Stomach (tissue), 8 donors: ENCODE measurements at regions not wholly inside any gene's neighbourhood (a gene's known extent, or its start where the extent isn't known, plus 50 kb on each side); places are given as distances from the start of the nearest gene placed in this dataset.

Source experiments
- DNase-seq, 2 donors: peaks; one replicate each; pipeline versions ENCODE4 v3.0.0 to v3.0.0-alpha.2; 2013 to 2019
- H3K27ac ChIP-seq, 5 donors: fragments of 200-600 bp in 4 of 5; sonication (generic) in 4 of 5; one replicate each; pipeline ENCODE4 v1.5.1; 2013 to 2019; ENCODE audit warnings: mild to moderate bottlenecking in 1 of 5, moderate library complexity in 1 of 5
- H3K27me3 ChIP-seq, 3 donors: fragments of 200-600 bp; sonication (generic); one replicate each; pipeline ENCODE4 v1.5.1; 2017 to 2019; ENCODE audit warnings: mixed run types in 1 of 3
- H3K36me3 ChIP-seq, 4 donors: fragments of 200-600 bp; sonication (generic); 1 replicate in 3 of 4; 2 replicates in 1 of 4; pipeline ENCODE4 v1.5.1; 2016 to 2019
- H3K4me1 ChIP-seq, 4 donors: fragments of 200-600 bp; sonication (generic); one replicate each; pipeline ENCODE4 v1.5.1; 2016 to 2019
- H3K4me3 ChIP-seq, 4 donors: fragments of 200-600 bp; sonication (generic) in 3 of 4; one replicate each; pipeline ENCODE4 v1.5.1; 2016 to 2019; ENCODE audit warnings: mild to moderate bottlenecking in 1 of 4
- H3K9me3 ChIP-seq, 4 donors: fragments of 200-600 bp; sonication (generic); one replicate each; pipeline ENCODE4 v1.5.1; 2016 to 2019
- EP300 ChIP-seq: sonication (generic); formaldehyde crosslinking; IDR thresholded peaks from one replicate; pipeline ENCODE4 v1.6.1; 2017; ENCODE audit warnings: antibody characterized with exemption
- POLR2A ChIP-seq, 4 donors: fragments of 450-650 bp; IDR thresholded peaks; one replicate each; pipeline ENCODE4 v1.6.1; 2016; ENCODE audit warnings: antibody characterized with exemption in 4 of 4, control low read depth in 2 of 4, mild to moderate bottlenecking in 1 of 4, moderate library complexity in 1 of 4
- POLR2AphosphoS5 ChIP-seq, 3 donors: sonication (generic); formaldehyde crosslinking; IDR thresholded peaks; one replicate each; pipeline ENCODE4 v1.6.1; 2016; ENCODE audit warnings: antibody characterized with exemption in 3 of 3
- WGBS, 5 donors: extraction: QIAGEN DNeasy Blood & Tissue Kit in 3 of 5; methylation state at CpG; one replicate each; pipeline versions ENCODE4 v1.1.5 to v1.1.7; 2013 to 2018; 5-methylcytosine and 5-hydroxymethylcytosine counted together
- intact Hi-C: fragments of 100-400 bp; cut with DNase I; formaldehyde crosslinking; loops from one replicate; pipeline ENCODE4 v1.15.1; 2023; ENCODE audit warnings: low total_unique reads
- TF ChIP-seq, protein P1 (sequence below), 7 experiments: fragments of 450-650 bp in 4 of 7; fragments of 200-600 bp in 3 of 7; sonication (generic) in 3 of 7; IDR thresholded peaks; one replicate each; pipeline ENCODE4 v1.5.1; 2016 to 2019; ENCODE audit warnings: antibody characterized with exemption in 7 of 7, control low read depth in 2 of 7, mild to moderate bottlenecking in 1 of 7
- donor health status: healthy with polysubstance abuse.
- donor health status: Bipolar disorder and iron deficiency.
- donor health status: healthy.

DNA sequence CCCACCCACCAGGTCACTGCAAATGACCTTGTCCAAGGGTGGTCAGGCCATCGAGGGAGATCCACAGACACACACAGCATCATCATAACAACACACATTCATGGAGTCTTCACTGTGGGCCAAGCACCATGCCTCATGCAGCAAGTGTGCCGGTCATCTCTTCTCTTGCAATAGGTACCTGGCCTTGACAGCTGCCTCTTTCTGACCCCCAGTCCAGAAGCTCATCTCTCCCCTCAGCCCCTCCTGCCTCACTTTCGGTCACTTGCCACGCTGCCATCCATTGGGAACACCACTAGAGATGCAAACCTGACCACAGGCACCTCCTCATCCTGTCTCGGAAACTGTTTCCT is 75.9 kb downstream of the OAT start:
- Histone ChIP-seq H3K27me3 (no peaks in the 10 kb centered on the region), H3K4me3 (no peak overlapping the region), H3K4me1 (peaks cover 0 to 4% (median 0%) of the 10 kb centered on the region in 4 donors), H3K9me3 (no peaks in the 10 kb centered on the region), H3K36me3 (no peaks in the 10 kb centered on the region), H3K27ac (no peak overlapping the region)
- intact Hi-C loops: no loop called here
- no peak for DNase-seq
- TF ChIP-seq POLR2A (IDR thresholded peaks at IDR 0.05): no peak
- TF ChIP-seq EP300: no peak
- TF ChIP-seq, protein P1, sequence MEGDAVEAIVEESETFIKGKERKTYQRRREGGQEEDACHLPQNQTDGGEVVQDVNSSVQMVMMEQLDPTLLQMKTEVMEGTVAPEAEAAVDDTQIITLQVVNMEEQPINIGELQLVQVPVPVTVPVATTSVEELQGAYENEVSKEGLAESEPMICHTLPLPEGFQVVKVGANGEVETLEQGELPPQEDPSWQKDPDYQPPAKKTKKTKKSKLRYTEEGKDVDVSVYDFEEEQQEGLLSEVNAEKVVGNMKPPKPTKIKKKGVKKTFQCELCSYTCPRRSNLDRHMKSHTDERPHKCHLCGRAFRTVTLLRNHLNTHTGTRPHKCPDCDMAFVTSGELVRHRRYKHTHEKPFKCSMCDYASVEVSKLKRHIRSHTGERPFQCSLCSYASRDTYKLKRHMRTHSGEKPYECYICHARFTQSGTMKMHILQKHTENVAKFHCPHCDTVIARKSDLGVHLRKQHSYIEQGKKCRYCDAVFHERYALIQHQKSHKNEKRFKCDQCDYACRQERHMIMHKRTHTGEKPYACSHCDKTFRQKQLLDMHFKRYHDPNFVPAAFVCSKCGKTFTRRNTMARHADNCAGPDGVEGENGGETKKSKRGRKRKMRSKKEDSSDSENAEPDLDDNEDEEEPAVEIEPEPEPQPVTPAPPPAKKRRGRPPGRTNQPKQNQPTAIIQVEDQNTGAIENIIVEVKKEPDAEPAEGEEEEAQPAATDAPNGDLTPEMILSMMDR (IDR thresholded peaks at IDR 0.05): no peak
- TF ChIP-seq POLR2AphosphoS5 (IDR thresholded peaks at IDR 0.05): no peak
- WGBS, 5 donors: 88 to 97% (median 89%) methylated on average over 5 of the region's 5 CpGs

DNA sequence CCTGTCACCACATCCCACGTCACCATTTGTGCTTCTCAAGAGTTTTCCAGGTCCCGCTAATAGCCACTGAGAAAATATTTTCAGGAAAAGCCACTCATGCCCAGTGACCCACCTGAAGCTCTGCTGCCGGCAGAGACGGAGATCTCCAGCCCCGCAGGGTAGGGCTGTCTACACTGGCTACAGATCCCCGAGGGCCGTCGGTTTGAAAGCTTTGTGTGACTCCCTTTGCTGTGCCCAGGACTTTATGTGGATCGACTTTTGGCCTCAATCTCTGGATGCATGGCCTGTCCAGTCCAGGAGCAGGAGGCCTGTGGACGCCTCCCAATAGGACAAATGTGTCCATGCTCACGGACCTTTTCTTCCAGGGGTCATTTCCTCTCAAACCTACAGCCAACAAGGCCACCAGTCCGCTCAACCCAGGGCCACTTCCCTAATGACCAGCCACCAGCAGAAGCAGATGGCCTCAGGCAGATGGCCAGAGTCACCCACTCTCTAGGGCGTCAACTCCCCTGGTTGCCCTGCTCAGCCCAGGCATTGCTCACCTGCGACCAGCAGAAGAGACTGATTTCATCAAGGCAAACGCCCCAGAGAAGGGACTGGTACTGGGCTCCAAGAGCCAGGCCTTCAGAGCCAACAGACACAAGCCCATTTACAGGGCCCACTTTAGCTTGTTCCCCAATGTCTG is 76.4 kb downstream of the OAT start:
- peaks cover 0 to 4% (median 0%) of the 10 kb centered on the region in 4 donors for H3K4me1 ChIP-seq
- no peak overlapping the region for H3K27ac ChIP-seq
- no peaks in the 10 kb centered on the region for H3K27me3 ChIP-seq
- H3K36me3 ChIP-seq: no peaks in the 10 kb centered on the region
- no peak for DNase-seq
- no peak overlapping the region for H3K4me3 ChIP-seq
- 87 to 93% (median 88%) methylated on average over 13 to 15 of the region's 15 CpGs for WGBS, 5 donors
- intact Hi-C loops: no loop called here
- no peaks in the 10 kb centered on the region for H3K9me3 ChIP-seq
- TF ChIP-seq POLR2AphosphoS5 (IDR thresholded peaks at IDR 0.05) (no peak), POLR2A (IDR thresholded peaks at IDR 0.05) (no peak), EP300 (no peak)
- TF ChIP-seq, protein P1 (IDR thresholded peaks at IDR 0.05): no peak

DNA sequence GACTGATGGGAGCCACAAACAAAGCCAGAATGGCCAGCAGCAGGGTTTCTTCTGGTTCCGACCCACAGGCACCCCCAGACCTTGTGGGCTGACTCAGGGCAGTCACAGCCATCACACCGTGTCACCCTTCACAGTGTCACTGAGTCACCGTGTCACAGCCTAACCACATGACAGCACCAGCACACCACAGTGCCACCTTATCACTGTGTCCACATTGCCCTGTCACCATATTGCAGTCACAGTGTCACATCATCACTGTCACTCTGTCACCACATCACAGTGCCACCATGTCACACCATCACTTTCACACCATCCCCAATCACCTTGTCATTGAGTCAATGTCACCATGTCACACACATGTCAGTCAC is 77.0 kb downstream of the OAT start:
- no peak for DNase-seq
- intact Hi-C loops: no loop called here
- H3K9me3 ChIP-seq: no peaks in the 10 kb centered on the region
- no peak for TF ChIP-seq EP300
- no peaks in the 10 kb centered on the region for H3K27me3 ChIP-seq
- H3K27ac ChIP-seq: no peak overlapping the region
- peaks cover 0 to 4% (median 0%) of the 10 kb centered on the region in 4 donors for H3K4me1 ChIP-seq
- no peak overlapping the region for H3K4me3 ChIP-seq
- 44 to 59% (median 51%) methylated on average over 3 of the region's 3 CpGs; no CpG with 5 or more reads in 1 of the 5 donors for WGBS, 5 donors
- no peaks in the 10 kb centered on the region for H3K36me3 ChIP-seq

DNA sequence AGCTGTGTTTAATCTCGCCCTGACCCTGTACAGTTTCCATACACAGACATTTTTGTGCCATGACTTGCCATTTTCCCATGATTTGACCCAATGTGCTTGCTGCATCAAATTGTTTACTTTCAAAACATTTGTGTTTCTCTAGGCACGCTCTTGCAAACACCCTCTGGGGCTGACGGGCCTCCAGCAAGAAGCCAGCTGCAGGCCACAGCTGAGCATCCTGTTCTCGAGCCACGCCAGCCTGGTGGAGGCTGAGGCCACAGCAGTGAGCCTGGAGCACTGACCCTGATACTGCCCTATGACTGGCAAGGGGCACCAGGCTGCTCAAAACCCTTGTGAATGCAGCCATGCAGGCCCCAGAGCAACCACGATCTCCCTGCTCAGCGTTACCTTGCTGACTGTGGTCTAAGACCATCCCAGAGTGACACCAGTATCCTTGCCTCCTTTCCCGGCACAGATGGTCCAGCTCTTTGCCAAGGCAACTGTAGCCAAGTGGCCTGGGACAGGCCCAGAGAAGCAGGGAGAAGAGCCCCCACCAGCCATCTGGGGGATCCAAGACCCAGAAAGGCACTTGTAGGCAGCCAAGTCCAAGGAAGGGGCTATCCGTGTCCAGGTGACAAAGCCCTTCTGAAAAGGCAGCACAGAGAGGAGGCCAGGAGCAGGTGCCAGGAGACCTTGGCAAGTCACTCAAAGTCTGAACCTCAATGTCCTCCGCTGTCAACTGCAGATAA is 78.5 kb downstream of the OAT start:
- no peak for TF ChIP-seq POLR2A (IDR thresholded peaks at IDR 0.05)
- peak in 1 of 3 donors; percentile 43 for TF ChIP-seq POLR2AphosphoS5 (IDR thresholded peaks at IDR 0.05)
- H3K36me3 ChIP-seq: no peaks in the 10 kb centered on the region
- peak overlapping the region in 1 of 5 donors; percentile 44 for H3K27ac ChIP-seq
- H3K9me3 ChIP-seq: no peaks in the 10 kb centered on the region
- peaks cover 0 to 4% (median 0%) of the 10 kb centered on the region in 4 donors for H3K4me1 ChIP-seq
- intact Hi-C loops: no loop called here
- WGBS, 5 donors: 66 to 85% (median 71%) methylated on average over 7 to 10 of the region's 10 CpGs
- H3K4me3 ChIP-seq: no peak overlapping the region
- no peaks in the 10 kb centered on the region for H3K27me3 ChIP-seq
- peak; percentile 24 to 48 for DNase-seq

DNA sequence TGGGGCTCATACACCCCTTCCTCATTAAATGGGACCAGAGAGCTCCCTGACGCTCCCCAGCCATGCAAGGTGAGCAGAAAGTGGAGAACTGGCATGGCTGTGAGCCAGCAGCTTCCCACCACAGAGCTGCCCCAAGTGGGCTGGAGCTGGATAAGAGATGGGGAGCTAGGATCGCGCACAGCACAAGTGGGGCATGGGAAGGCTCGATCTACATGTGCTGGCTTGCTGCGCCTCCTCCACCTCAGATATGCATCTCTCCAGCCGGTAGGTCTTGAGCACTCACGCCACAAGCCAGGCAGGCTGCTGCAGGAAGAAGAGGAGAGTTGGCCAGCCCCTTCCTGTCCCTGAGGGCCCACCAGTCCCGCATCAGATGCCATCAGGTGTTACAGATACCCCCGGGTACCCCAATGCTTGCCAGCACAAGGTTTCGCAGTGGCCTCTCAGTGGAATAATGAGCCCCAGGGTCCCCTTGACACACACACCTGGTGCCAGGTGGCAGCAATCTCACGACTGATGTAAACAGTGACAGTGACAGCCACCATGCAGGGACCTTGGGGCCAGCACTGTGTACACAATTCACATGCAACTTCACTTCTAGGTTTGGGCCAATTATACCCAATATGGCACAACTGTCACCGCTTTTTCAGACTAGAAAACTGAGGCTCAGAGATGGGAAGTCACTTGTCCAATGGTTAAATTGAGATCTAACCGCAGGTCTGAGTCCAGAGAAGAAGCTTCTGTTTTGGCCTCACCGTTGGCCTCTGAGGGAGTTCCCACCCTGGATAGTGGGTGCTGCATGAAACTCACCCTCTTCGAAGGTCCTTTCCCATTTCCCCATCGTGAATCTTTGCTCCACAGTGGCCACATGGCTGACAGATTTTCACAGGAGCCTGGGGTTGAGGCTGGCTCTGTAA is 79.3 kb downstream of the OAT start:
- H3K27ac ChIP-seq: no peak overlapping the region
- peak in 1 of 2 donors; percentile 14 for DNase-seq
- H3K4me1 ChIP-seq: peaks cover 0 to 4% (median 0%) of the 10 kb centered on the region in 4 donors
- 71 to 79% (median 78%) methylated on average over 14 to 16 of the region's 16 CpGs for WGBS, 5 donors
- intact Hi-C loops: no loop called here
- H3K4me3 ChIP-seq: no peak overlapping the region
- no peaks in the 10 kb centered on the region for H3K36me3 ChIP-seq
- H3K27me3 ChIP-seq: no peaks in the 10 kb centered on the region
- H3K9me3 ChIP-seq: no peaks in the 10 kb centered on the region
- TF ChIP-seq EP300 (no peak), POLR2AphosphoS5 (IDR thresholded peaks at IDR 0.05) (no peak)
- TF ChIP-seq, protein P1 (IDR thresholded peaks at IDR 0.05): no peak
